GM19240 (cell line): ENCODE measurements at regions not wholly inside any gene's neighbourhood (a gene's known extent, or its start where the extent isn't known, plus 50 kb on each side); places are given as distances from the start of the nearest gene placed in this dataset.

Source experiments
- DNase-seq: peaks from one replicate; pipeline ENCODE4 v3.0.0; 2011; ENCODE audit warnings: low spot score; ENCODE audit not compliant: insufficient read length

- DNase-seq: no peak
Measured at GRCh38 chr1:80495806-80496205, 1304.9 kb upstream of the ADGRL2 start.

- DNase-seq: no peak
Measured at GRCh38 chr1:80472145-80472544, 1328.6 kb upstream of the ADGRL2 start.

GRCh38 chr1:80468356-80468755 lies 1332.4 kb upstream of the ADGRL2 start:
- DNase-seq: no peak

- DNase-seq: no peak
Measured at GRCh38 chr1:80462006-80462405, 1338.7 kb upstream of the ADGRL2 start.

- no peak for DNase-seq
Measured at GRCh38 chr1:80457409-80457808, 1343.3 kb upstream of the ADGRL2 start.

GRCh38 chr1:80453775-80454174 lies 1347.0 kb upstream of the ADGRL2 start:
- DNase-seq: no peak

GRCh38 chr1:80450711-80451110 lies 1350.0 kb upstream of the ADGRL2 start:
- no peak for DNase-seq

- no peak for DNase-seq
Measured at GRCh38 chr1:80448081-80448480, 1352.7 kb upstream of the ADGRL2 start.

GRCh38 chr1:80447526-80447925 lies 1353.2 kb upstream of the ADGRL2 start:
- DNase-seq: no peak

- no peak for DNase-seq
Measured at GRCh38 chr1:80445033-80445432, 1355.7 kb upstream of the ADGRL2 start.

GRCh38 chr1:80444171-80444570 lies 1356.6 kb upstream of the ADGRL2 start:
- no peak for DNase-seq

GRCh38 chr1:80441664-80442063 lies 1359.1 kb upstream of the ADGRL2 start:
- no peak for DNase-seq

GRCh38 chr1:80436851-80437250 lies 1363.9 kb upstream of the ADGRL2 start:
- DNase-seq: no peak

GRCh38 chr1:80427881-80428280 lies 1372.9 kb upstream of the ADGRL2 start:
- no peak for DNase-seq

GRCh38 chr1:80424249-80424648 lies 1376.5 kb upstream of the ADGRL2 start:
- no peak for DNase-seq

- no peak for DNase-seq
Measured at GRCh38 chr1:80418134-80418533, 1382.6 kb upstream of the ADGRL2 start.

GRCh38 chr1:80417671-80418070 lies 1383.1 kb upstream of the ADGRL2 start:
- DNase-seq: no peak

GRCh38 chr1:80413969-80414368 lies 1386.8 kb upstream of the ADGRL2 start:
- DNase-seq: no peak

- no peak for DNase-seq
Measured at GRCh38 chr1:80410233-80410632, 1390.5 kb upstream of the ADGRL2 start.

- no peak for DNase-seq
Measured at GRCh38 chr1:80403471-80403893, 1397.0 kb upstream of the ADGRL4 start.

- no peak for DNase-seq
Measured at GRCh38 chr1:80402625-80403024, 1396.1 kb upstream of the ADGRL4 start.

GRCh38 chr1:80401757-80402156 lies 1395.2 kb upstream of the ADGRL4 start:
- DNase-seq: no peak

GRCh38 chr1:80392529-80392928 lies 1386.0 kb upstream of the ADGRL4 start:
- DNase-seq: no peak

GRCh38 chr1:80385650-80386049 lies 1379.1 kb upstream of the ADGRL4 start:
- DNase-seq: no peak
